Upper lobe of right lung (tissue), 1 donor: ENCODE measurements at regions not wholly inside any gene's neighbourhood (a gene's known extent, or its start where the extent isn't known, plus 50 kb on each side); places are given as distances from the start of the nearest gene placed in this dataset.
A peak's percentile ranks its signal among the peaks of the same experiment; 100 is the strongest.

Source experiments
- ATAC-seq: fragments of 200-7000 bp; cut with Tn5 transposase; one replicate; pipeline ENCODE4 v1.9.1; 2020; ENCODE audit warnings: mild to moderate bottlenecking, moderate library complexity
- DNase-seq: peaks from one replicate; pipeline ENCODE4 v3.0.0-alpha.2; 2020
- H3K27ac ChIP-seq: fragments of 200-600 bp; one replicate; pipeline ENCODE4 v1.8.0; 2022
- H3K27me3 ChIP-seq: fragments of 200-600 bp; one replicate; pipeline ENCODE4 v1.8.0; 2022; ENCODE audit warnings: mild to moderate bottlenecking
- H3K36me3 ChIP-seq: fragments of 200-600 bp; one replicate; pipeline ENCODE4 v1.8.0; 2022
- H3K4me1 ChIP-seq: fragments of 200-600 bp; one replicate; pipeline ENCODE4 v1.8.0; 2022
- H3K4me3 ChIP-seq: fragments of 200-600 bp; one replicate; pipeline ENCODE4 v1.8.0; 2022; ENCODE audit warnings: mild to moderate bottlenecking
- H3K9me3 ChIP-seq: fragments of 200-600 bp; one replicate; pipeline ENCODE4 v1.8.0; 2022
- intact Hi-C: fragments of 100-400 bp; cut with DNase I; formaldehyde crosslinking; loops from one replicate; pipeline ENCODE4 v1.11.0; 2022
- TF ChIP-seq, protein P1 (sequence below): fragments of 200-600 bp; IDR thresholded peaks from one replicate; pipeline ENCODE4 v1.8.0; 2022; ENCODE audit warnings: antibody characterized with exemption
- donor health status: DM: no; HTN: yes; CAD: no; lungs with severe emphysema.

DNA sequence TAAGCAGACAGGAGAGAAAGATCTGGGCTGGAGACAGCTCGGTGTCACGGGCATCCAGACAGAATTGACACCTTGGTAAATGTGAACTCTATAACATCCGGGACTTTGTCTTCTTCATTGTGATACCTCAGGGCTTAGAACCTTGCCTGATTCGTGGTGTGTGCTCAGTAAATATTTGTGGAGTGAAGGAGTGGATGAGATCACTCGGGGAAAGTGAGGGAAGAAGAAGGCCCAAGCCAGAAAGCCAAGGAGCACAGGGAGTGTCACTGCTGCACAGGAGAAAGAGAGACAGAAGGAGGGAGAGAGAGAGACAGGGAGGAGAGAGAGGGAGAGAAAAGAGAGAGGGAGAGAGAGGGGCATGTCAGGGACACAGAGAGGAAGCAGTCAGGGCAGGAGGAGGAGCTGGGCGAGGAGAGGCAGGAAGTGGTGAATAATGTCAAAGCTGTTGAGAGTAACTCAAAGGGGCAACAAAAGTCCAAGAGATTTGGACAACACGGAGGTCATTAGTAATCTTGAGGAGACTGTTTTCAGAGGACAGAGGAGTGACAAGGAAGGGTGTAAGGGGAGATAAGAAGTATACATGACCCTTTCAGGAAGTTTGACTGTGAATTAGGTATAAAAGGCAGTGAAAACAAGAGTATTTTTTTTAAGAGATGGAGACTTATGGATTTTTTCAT is 141.6 kb upstream of the MAX start:
- peak; percentile 52 for ATAC-seq
- intact Hi-C loops, result no loop called here
- Histone ChIP-seq H3K4me1 (peaks cover 3% of the 10 kb centered on the region), H3K27ac (no peak overlapping the region), H3K9me3 (no peaks in the 10 kb centered on the region), H3K27me3 (no peaks in the 10 kb centered on the region), H3K36me3 (no peaks in the 10 kb centered on the region), H3K4me3 (no peak overlapping the region)
- DNase-seq, result no peak
- TF ChIP-seq, protein P1, sequence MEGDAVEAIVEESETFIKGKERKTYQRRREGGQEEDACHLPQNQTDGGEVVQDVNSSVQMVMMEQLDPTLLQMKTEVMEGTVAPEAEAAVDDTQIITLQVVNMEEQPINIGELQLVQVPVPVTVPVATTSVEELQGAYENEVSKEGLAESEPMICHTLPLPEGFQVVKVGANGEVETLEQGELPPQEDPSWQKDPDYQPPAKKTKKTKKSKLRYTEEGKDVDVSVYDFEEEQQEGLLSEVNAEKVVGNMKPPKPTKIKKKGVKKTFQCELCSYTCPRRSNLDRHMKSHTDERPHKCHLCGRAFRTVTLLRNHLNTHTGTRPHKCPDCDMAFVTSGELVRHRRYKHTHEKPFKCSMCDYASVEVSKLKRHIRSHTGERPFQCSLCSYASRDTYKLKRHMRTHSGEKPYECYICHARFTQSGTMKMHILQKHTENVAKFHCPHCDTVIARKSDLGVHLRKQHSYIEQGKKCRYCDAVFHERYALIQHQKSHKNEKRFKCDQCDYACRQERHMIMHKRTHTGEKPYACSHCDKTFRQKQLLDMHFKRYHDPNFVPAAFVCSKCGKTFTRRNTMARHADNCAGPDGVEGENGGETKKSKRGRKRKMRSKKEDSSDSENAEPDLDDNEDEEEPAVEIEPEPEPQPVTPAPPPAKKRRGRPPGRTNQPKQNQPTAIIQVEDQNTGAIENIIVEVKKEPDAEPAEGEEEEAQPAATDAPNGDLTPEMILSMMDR, result no peak

DNA sequence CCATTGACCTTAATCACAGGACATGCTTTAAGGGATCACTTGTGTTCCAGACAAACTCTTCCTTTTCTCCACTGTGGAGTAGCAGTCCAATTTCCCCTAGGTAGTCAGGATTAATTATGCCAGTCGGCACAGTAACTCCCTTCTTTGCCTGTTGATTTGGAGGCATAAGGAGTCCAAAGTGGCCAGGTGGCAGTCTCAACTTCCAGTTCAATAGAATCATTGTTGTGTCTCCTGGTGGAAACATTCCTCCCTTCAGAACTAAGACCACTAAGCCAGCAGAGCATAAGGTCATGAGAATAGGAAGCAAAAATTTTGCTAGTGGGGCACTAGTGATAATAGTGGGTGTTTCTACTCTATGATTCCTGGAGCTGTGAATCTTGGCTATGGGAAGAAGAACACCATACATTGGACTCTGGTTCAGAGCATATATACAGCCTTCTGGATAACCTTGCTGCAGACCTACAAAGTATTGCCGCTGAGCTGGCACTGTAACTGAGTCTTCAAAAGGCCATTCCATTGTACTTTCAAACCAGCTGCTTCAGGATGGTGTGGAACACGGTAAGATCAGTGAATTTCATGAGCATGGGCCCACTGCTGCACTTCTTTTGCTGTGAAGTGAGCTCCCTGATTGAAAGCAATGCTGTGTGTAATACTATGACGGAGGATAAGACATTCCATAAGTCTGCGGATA is 147.3 kb upstream of the MAX start:
- H3K27ac ChIP-seq, result no peak overlapping the region
- ATAC-seq (no peak), DNase-seq (no peak)
- no peaks in the 10 kb centered on the region for H3K9me3 ChIP-seq
- H3K27me3 ChIP-seq, result no peaks in the 10 kb centered on the region
- TF ChIP-seq, protein P1, result no peak
- peaks cover 3% of the 10 kb centered on the region for H3K4me1 ChIP-seq
- H3K4me3 ChIP-seq, result no peak overlapping the region
- intact Hi-C loops, result no loop called here
- no peaks in the 10 kb centered on the region for H3K36me3 ChIP-seq

DNA sequence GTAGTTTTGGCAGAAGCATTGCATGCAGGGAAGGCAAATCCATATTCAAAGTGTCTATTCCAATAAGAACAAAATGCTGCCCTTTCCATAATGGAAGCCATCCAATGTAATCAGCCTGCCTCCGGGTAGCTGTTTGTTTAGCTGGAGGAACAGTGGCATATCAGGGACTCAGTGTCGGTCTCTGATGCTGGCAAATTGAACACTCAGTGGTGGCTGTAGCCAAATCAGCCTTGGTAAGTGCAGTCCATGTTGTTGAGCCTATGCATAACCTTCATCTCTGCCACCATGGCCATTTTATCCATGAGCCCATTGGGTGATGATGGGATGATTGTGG is 147.8 kb upstream of the MAX start:
- ATAC-seq, result no peak
- H3K36me3 ChIP-seq, result no peaks in the 10 kb centered on the region
- DNase-seq, result no peak

DNA sequence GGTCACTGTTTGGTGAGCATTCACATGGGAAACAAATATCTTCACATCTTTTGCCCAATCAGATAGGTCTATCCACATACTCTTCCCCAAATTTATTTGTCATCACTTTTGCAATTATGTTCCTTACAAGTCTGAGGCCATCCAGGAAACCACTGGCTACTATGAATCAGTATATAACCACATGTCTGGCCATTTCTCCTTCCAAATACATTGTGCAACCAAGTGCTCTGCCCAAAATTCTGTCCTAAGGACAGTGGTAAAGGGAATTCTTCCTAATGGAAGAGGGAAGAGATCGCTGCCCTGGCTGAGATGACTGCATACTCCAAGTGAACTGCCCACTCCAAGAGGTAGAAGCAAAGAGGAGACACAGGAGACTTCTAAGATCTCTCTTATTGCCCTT is 148.9 kb upstream of the MAX start:
- intact Hi-C loops, result no loop called here
- Histone ChIP-seq H3K9me3 (no peaks in the 10 kb centered on the region), H3K27ac (no peak overlapping the region), H3K36me3 (no peaks in the 10 kb centered on the region), H3K4me1 (peaks cover 3% of the 10 kb centered on the region), H3K27me3 (no peaks in the 10 kb centered on the region), H3K4me3 (no peak overlapping the region)
- DNase-seq (no peak), ATAC-seq (peak; percentile 73)
- TF ChIP-seq, protein P1, result no peak

More for the DNA sequence above, 147.8 kb upstream of the MAX start:
- Histone ChIP-seq H3K9me3 (no peaks in the 10 kb centered on the region), H3K4me3 (no peak overlapping the region), H3K4me1 (peaks cover 3% of the 10 kb centered on the region), H3K27ac (no peak overlapping the region), H3K27me3 (no peaks in the 10 kb centered on the region)
- TF ChIP-seq, protein P1, result no peak
- intact Hi-C loops, result no loop called here

DNA sequence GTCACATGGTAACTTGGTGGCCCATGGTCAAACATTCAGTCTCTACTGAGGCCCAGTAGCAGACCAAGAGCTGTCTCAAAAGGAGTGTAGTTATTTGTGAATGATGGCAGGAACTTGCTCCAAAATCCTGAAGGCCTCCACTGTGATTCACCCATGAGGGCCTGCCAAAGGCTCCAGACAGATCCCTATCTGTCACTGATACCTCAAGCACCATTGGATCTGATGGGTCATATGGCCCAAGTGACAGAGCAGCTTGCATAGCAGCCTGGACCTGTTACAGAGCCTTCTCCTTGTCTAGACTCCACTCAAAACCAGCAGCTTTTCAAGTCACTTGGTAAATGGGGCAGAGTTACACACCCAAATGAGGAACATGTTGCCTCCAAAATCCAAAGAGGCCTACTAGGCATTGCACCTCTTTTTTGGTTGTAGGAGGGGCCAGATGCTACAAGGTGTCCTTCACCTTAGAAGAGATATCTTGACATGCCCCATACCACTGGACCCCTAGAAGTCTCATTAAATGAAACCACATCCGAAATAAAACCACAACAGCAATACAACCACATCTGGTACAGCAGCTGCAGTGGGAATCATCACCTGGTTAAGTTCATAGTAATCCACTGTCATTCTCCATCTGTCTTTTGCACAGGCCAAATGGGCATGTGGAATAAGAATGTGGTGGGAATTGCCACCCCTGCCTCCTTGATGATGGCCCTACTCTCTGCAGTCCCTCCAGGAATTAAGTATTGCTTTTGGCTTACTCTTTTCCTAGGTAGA is 150.4 kb upstream of the MAX start:
- Histone ChIP-seq H3K36me3 (no peaks in the 10 kb centered on the region), H3K4me3 (no peak overlapping the region), H3K27ac (no peak overlapping the region), H3K27me3 (no peaks in the 10 kb centered on the region), H3K9me3 (no peaks in the 10 kb centered on the region), H3K4me1 (peaks cover 3% of the 10 kb centered on the region)
- DNase-seq (no peak), ATAC-seq (no peak)
- intact Hi-C loops, result no loop called here
- TF ChIP-seq, protein P1, result no peak
